NCI-H2227 (cell line): ENCODE measurements at regions not wholly inside any gene's neighbourhood (a gene's known extent, or its start where the extent isn't known, plus 50 kb on each side); places are given as distances from the start of the nearest gene placed in this dataset.

Experiments
- DNase-seq: peaks from one replicate; lab custom pipeline; 2025; ENCODE audit not compliant: unreplicated experiment; lab: John Stamatoyannopoulos, UW

DNA sequence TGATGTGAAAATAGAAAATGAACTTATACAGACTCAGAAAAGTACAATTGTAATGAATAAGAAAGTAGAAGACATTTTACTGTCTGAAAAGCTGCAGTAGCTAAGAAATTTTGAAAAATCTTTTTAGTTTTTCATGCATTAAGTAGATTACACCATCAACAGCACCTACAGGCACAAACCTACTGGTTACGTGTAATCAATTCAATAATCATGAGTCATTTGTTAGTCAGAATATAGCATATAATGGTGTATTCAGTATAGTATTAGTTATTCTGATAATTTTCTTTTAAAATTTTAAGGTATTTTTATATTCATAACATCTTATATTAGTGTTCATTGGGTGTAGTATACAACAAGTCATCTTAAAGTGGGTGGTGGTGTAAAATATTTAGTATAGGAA, 550.5 kb upstream of the GBE1 start:
- no peak for DNase-seq

DNA sequence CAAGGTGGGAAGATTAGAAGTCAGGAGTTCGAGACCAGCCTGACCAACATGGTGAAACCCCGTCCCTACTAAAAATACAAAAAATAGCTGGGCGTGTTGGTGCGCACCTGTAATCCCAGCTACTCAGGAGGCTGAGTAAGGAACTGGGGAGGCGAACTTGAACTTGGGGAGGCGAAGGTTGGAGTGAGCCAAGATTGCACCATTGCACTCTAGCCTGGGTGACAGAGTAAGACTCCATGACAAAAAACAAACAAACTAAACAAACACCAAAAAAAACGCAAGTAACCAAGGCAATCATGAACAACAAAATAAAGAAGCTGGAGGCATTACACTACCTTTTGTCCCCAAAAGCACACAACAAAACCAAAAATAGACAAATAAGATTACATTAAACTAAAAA, 547.3 kb upstream of the GBE1 start:
- no peak for DNase-seq

DNA sequence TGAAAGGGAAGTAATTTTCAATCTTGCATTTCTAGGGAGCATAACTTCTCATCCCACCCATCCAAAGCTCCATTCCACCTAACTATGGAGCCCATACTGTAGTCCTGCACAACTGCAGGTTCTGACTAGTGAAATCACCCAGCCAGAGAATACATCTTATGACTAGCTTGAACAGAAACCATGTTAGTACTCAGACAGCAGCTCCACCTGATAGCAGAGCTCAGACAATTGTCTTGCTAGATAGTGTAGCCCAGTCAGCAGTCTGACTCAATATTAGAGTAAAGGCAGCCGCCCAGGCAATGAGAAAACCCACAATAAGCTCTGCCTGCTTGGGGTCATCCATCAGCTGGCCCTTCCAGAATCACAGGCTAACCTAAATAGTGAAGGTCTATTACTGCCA, 544.7 kb upstream of the GBE1 start:
- no peak for DNase-seq

DNA sequence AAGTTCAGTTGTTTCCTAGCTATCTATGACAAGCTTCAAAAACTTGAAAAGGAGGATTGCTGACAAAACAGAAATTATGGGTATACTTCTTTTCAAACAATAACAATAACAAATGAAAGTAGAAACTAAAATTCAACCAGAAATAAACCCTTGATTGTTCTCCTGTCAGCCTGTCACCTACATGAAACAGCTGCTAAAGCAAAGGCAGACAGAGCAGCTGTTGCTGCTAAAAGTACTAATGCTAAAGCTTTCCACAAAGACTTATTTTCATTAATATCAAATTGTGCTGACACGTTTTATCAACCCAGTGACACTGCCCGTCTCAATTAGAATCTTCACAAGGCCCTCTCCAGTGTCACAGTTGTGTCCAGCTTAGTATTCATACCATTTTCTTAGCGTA, 533.2 kb upstream of the GBE1 start:
- no peak for DNase-seq

DNA sequence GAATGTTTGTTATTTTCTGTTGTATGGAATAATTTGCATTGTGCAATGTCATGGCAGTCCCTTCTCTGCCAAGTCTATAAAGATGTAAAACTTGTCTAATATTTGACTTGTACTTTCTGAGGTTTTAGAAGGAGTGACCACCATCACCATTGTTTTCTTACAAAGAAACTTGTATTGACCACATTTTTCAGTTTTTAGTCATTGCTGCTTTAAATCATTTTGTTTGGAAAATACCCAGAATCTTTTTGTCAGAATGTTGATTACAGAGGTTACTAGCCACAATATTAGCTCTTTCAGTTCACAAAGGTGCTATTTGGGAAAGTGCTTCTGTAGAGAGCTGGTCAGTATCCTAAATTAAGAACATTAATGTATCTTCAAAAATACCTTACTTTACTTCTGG, 532.4 kb upstream of the GBE1 start:
- DNase-seq = no peak

DNA sequence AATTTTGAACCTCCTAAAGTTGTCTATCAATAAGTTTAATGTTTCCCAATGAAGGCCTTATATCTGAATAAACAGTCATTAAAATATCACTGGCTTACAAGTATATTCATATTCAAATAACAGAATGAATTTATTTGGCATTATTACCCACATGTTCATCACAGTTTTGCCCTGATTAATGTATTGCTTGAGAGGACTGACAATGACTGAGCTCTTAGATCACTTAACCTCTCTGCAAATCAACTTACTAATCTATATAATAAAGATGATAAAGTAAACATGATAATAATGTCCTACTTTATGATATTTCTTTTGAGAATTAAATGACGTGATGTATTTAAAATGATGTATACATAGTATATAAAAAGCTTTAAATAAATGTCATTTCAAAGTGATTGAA, 532.0 kb upstream of the GBE1 start:
- DNase-seq = no peak

DNA sequence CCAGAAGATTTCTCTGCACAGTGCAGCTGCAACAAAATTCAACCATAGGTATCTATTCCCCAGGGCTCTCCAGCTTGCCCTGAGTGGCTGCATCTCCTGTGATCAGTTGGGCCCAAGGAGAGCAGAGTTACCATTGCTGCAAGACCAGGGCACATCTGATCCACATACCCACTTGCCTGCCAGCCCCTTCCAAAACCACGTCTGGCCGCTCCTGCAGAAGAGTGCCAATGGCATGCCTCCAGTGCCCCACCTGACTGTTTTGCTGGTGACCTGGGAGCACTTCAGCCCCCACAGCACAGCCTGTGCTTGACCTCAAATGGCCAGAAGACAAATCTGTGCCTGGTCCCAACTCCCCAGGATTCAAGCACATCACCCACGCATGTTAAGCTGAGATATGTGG, 526.1 kb upstream of the GBE1 start:
- no peak for DNase-seq

DNA sequence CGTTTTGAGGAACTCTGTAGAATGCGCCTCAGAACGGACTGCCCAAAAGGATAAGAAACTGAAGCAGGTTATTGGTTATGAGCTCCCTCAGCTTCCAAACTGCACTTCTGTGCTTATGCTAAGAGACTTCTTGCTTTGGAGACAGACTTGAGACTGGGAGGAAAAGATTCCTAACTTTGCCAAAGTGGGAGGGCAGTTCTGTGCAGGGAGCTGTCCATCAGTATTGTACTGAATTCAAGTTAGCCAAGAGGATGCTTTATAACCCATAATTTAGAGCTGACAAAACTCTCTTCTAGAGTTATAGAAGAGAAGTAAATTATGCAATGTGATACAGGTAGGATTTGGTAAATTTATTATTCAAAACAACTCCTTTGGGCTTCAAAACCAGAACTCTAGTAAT, 519.8 kb upstream of the GBE1 start:
- no peak for DNase-seq

DNA sequence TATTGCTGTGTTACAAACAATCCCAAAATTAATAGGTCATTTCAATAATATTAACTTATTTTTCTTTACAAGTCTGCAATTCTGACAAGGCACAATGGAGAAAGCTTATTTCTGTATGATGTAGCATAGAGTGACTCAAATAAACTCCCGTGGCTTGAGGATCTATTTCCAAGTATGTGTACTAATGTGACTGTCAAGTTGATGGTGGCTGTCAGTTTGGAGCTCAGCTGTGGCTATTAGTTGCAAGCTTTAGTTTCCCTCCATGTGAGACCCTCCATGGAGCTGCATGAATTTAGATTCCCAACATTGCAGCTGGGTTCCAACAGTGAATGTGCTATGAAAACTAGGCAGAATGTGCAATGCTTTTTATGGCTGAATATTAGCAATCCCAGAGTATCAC, 515.5 kb upstream of the GBE1 start:
- DNase-seq = no peak

DNA sequence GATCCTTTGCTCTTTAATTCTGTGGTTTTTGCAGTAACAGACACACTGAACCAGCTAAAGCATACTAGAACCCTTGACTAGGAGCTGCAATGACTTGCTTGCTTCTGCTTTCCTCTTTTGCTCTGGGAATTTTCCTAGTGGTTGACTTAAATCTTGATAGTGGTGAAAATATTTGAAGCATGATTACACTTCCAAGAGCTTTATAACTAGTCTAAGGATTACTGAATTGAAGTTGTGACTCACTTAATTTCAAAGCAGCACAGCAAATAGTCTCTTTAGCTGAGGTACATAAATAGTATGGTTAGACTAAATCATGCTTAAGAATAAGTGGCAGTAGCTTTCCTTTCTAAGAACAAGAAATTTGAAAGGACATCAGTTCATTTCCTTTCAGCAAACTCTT, 513.5 kb upstream of the GBE1 start:
- DNase-seq = no peak

DNA sequence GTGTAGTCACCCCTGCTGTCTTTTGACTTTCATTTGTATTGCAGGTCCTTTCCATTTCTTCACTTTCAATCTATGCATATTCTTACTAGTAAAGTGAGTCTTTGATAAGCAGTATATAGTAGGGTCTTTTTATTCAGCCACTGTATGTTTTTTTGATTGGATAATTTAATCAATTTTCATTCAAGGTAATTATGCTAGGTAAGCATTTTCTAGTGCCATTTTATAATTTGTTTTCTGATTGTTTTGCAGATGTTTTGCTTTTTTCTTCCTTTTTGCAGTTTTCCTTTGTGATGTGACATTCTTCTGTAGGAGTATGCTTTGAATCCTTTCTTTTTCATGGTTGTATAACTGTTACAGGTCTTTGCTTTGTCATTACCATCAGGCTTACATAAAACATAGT, 504.3 kb upstream of the GBE1 start:
- DNase-seq = no peak

DNA sequence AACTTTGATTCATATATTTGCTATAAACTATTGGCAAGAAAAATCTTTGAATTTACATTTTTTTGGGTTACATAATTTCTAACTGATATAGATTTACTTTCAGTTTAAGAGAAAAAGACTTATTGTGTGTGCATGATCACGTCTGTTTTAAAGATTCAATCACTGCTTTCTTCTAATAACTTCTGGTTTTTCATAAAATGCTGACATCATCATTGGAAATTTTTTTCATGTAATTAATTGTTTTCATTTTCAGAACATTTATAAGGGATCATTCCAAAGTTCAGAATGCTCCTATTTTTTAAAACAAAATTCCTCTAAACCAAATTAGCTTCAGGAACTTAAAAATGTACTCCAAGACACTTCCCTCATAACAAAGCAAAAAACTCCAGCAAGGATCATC, 500.7 kb upstream of the GBE1 start:
- DNase-seq = no peak

DNA sequence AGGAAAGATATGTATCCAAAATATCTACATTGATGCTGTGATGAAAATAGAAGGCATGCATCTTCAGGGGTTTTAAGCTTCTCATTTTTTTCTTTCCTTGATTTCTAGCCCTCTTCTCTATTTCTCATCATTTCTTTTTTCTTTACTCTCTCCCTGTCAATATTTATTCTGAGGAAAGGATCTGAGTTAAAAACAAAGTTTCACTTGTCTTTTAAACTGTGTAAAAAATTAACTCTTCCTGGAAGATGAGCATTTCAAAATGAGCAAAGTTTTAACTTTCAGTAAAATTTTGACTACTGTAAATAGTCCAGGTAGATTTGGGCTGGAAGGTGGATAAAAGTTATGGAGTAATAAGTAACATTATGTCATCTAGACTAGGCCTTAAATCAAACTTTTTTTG, 500.2 kb upstream of the GBE1 start:
- DNase-seq = no peak

DNA sequence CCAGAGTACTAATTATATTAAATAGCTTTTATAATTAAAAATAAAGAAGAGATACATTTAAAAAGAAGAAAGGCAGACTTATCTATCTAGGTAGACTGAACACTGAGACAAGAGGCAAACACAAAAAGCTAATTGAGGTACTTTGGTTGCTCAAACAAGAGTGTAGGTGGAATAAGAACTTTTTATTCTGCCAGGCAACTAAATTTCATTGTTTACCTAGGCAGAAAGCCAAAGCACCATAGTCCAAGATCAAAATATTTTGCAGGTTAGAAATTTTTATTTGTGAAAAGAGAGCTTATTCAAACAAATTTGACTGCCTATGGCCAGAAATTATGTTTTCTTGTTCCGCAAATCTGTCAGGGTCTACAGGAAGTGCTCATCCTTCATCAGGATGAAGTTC, 499.6 kb upstream of the GBE1 start:
- DNase-seq = no peak

DNA sequence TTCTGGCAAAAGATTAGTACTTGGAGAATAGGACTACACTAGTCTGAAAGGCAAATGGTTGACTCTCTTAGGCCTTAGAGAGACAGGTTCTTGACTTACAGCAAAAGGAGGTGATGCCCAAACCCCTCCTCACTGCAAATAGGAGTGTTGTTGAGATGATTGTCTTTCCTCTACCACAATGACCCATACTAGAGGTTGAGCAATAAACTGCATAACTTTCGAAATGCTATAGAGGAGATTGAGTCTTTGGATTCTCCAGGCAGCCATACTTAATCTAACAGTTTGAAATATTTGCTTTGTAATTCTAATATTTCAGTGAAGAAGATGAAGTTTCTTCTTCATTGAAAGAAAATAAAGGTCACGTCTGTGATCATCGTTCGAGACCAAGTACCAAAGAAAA, 498.5 kb upstream of the GBE1 start:
- no peak for DNase-seq

DNA sequence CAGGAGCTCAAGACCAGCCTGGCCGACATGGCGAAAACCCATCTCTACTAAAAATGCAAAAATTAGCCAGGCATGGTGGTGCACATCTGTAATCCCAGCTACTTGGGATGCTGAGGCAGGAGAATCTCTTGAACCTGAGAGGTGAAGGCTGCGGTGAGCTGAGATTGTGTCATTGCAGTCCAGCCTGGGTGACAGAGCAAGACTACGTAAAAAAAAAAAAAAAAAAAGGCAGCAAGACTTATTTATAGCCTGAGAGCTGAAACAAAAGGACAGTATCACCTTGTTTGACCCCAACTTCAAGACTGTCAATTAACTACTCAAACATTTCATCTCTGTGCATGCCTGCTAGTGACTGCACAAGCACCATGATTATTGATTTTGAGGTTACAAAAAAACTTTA, 478.9 kb upstream of the GBE1 start:
- peak; percentile 0 for DNase-seq

DNA sequence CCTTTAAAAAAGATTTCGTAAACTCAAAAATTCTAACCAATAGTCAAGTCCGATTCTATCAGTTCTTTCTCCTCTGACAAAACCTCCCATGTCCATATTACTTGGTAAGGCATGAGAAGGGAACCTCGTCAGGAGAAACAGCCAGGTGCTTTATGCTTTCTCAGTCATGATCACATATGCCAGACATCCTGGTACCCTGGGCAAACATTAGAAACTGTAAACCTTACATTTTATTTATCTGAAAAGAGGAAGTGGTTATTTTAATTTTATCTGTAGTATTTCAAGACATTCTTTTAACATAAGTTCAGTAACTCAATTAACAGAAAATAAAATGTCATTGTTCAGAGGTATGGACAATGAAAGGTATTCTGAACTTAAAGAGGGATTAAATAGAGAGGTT, 474.8 kb upstream of the GBE1 start:
- DNase-seq = no peak

DNA sequence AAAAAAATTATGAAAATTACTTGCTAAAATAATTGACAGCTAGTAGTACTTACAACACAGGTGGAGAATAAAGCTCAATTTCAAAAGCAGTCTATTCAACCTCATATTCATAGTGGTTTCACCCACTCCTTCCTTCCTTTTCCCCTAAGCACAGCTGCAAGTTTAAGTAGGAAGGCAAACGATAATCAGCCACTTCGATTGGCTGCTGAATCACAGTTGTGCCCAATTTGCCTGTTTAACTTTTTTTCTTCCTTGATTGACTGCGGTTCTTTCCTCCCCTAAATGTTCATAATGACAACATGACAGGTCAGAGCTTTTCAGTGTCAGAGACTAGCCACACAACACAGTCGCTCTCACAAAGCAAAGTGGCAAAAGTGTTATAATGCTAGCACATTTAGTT, 468.0 kb upstream of the GBE1 start:
- DNase-seq = no peak

DNA sequence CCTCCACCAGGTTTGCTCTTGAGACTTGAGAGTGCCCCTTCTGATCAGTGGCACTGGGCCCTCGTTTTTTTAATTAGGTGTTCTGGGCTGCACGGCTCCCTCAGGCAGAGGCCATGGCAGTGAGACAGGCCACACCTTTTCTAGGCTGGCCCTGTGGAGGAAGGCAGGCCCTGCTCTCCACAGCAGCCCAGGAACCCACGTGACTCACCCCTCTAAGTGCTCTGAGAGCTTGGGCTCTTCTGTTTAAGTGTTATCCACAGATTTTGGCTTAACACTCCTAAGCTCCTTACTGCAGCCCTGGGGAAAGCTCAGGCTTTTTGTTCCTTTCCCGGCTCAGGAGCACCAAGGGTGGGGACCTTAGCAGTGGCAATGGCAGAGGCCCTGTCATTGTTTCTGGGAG, 463.2 kb upstream of the GBE1 start:
- DNase-seq = no peak

DNA sequence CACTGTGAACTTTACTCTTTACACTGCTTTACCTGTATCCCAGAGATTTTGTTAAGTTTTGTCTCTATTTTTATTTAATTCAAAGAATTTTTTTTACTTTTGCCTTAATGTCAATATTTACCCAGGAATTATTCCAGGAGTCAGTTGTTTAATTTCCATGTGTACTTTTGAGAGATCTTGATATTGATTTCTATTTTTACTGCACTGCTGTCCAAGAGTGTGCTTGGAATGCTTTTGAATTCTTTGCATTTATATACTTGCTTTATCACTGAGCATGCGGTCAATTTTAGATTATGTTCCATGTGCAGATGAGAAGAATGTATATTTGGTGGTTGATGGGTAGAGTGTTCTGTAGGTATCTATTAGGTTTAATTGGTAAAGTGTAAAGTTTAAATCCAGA, 461.0 kb upstream of the GBE1 start:
- no peak for DNase-seq

DNA sequence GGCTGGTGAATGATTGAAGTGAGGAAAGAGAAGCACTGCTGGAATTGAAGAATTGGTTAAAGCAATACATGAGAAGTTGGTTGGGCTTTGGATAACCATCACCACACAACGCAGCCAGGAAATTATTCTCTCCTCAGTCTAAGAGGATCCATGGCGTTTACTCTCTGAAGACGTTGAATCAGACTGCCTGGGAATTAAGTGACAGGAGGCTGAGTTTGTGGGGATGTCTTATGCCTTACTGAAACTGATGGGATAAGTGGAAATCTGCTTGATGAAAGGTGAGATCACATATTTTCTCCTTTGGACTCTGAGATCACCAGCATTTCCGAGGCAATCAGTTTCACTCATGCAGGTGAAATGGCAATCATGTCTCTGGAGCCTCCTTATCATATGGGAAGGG, 456.1 kb upstream of the GBE1 start:
- DNase-seq = no peak

DNA sequence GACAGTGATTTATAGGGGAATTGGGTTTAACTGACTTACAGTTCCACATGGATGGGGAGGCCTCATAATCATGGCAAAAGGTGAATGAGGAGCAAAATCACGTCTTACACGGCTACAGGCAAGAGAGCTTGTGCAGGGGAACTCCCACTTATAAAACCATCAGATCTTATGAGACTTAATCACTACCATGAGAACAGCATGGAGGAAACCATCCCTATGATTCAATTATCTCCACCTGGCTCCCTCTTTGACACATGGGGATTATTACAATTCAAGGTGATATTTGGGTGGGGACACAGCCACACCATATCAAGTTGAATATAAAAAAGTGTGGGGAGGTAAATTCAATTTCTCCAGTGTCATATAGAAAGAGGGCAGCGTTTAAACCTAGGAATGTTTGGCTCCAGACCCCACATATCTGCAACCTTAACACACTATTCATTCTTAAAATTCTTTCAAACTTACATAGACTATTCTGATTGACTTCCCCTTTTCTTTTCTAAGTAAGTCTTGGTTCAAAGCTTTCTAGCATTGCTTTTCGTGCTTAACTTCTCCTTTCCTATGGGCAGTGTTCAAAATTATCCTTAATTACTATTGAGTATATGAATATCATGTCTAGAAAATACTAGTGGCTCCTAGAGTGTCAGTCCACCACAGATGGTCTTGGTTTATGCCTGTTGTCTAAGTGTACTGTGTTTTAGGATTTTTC, 446.7 kb upstream of the GBE1 start:
- DNase-seq = no peak

DNA sequence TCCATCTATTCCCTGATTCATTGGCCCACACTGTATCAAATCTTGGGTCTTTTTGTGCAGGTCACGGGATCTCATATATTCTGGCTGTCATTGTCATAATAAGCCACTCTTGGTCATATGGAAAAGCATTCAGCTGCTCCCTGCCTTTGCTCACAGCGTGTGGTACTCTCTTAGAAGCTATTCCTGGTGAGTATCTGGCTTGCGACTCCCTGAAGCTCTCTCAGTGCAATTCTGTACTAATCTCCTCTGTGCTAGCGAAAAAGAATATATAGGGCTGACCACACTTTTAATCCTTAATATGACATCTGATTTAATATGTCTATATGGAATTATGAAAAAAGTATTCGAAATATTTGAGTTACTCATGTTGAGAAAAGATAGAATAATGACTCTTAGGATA, 440.8 kb upstream of the GBE1 start:
- peak; percentile 62 for DNase-seq

DNA sequence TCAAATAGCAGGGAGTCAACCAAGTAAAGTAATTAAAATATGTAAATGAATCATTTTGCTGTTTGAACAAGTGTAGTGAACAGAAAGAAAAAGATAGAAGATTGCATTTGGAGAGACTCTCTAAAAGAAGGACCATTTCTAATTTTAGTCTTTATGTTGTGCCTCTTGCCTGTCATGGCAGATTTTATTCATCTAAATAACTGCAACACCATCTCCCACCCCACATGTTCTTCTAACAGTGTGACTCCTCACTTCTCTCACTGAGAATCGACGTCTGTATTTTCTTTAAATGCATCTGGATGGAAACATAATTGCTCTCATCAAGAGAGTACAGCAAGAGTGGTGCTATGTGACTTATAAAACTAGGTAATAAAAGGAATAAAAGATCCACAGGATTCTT, 439.9 kb upstream of the GBE1 start:
- no peak for DNase-seq
